K562 (cell line): ENCODE measurements at regions not wholly inside any gene's neighbourhood (a gene's known extent, or its start where the extent isn't known, plus 50 kb on each side); places are given as distances from the start of the nearest gene placed in this dataset.

Experiments used
- ATAC-seq: fragments of 200-7000 bp; cut with Tn5 transposase; 3 replicates; pipeline ENCODE4 v1.9.1; 2020; ENCODE audit warnings: moderate library complexity
- BruUV-seq: library from RNA; stranded (reverse); fragments of 400-500 nt; replicated peaks from 2 replicates; lab custom pipeline; 2021; lab: Mats Ljungman, UMichigan
- CTCF ChIA-PET: fragments of 300-600 bp; formaldehyde crosslinking; extraction: SDS; loops from one replicate; lab custom pipeline; 2021; ENCODE audit warnings: low intra/inter-chr PET ratio; lab: Yijun Ruan, JAX
- POLR2A ChIA-PET: fragments of 300-600, 350-650 bp; sonication (Branson Sonifier 250); formaldehyde crosslinking; extraction: SDS; loops from one replicate; lab custom pipeline; 2021; ENCODE audit warnings: antibody characterized with exemption, inconsistent platforms; lab: Yijun Ruan, JAX
- DNase-seq, 4 experiments: peaks; one replicate each; pipeline versions ENCODE4 v3.0.0 to v3.0.0-alpha.2; 2011 to 2018; ENCODE audit warnings: low spot score in 3 of 4, mixed read lengths in 3 of 4; ENCODE audit errors: extremely low read depth in 1 of 4
- FAIRE-seq: peaks from 2 replicates; lab custom pipeline; 2011; peaks lifted over from hg19 to GRCh38; lab: Jason Lieb, UNC
- H2AFZ ChIP-seq: 2 replicates; pipeline ENCODE4 v1.6.0; 2011; ENCODE audit warnings: low read depth, low read length, control low read depth, inconsistent platforms
- H3K27ac ChIP-seq: fragments of 200-600 bp; 3 replicates; pipeline ENCODE4 v1.8.0; 2011; ENCODE audit warnings: low read depth, mild to moderate bottlenecking, control low read depth, inconsistent platforms, low read length, moderate library complexity, mixed read lengths; ENCODE audit errors: extremely low read depth
- H3K27me3 ChIP-seq, 2 experiments: fragments of 300-600 bp in 1 of 2; 2 replicates in 1 of 2; 3 replicates in 1 of 2; pipeline versions ENCODE4 v1.6.0 to v1.8.0; 2011; ENCODE audit warnings: inconsistent platforms in 2 of 2, low read length in 2 of 2, mild to moderate bottlenecking in 1 of 2, mixed read lengths in 1 of 2, moderate library complexity in 1 of 2; ENCODE audit not compliant: control insufficient read depth in 2 of 2, insufficient read depth in 2 of 2
- H3K36me3 ChIP-seq: fragments of 300-600 bp; 3 replicates; pipeline ENCODE4 v1.8.0; 2011; ENCODE audit warnings: mild to moderate bottlenecking, low read length, inconsistent platforms; ENCODE audit not compliant: control insufficient read depth, insufficient read depth
- H3K4me1 ChIP-seq, 2 experiments: fragments of 200-600 bp in 1 of 2; replicated peaks in 1 of 2; 2 replicates in 1 of 2; 3 replicates in 1 of 2; pipeline versions ENCODE4 v1.5.1 to v1.8.0; 2011; ENCODE audit warnings: inconsistent platforms in 2 of 2, low read length in 2 of 2, mild to moderate bottlenecking in 1 of 2, mixed read lengths in 1 of 2, moderate library complexity in 1 of 2; ENCODE audit not compliant: control insufficient read depth in 2 of 2, insufficient read depth in 2 of 2
- H3K4me2 ChIP-seq: 2 replicates; pipeline ENCODE4 v1.6.1; 2011; ENCODE audit warnings: low read length, control low read depth, inconsistent platforms, mixed read lengths; ENCODE audit not compliant: insufficient read depth
- H3K4me3 ChIP-seq: fragments of 200-600 bp; sonication (generic), shearing (Covaris generic); 2 replicates; pipeline ENCODE4 v1.5.1; 2016; ENCODE audit warnings: control low read depth, inconsistent platforms
- H3K79me2 ChIP-seq: fragments of 200-600 bp; 3 replicates; pipeline ENCODE4 v1.8.0; 2011; ENCODE audit warnings: low read length, inconsistent platforms; ENCODE audit not compliant: control insufficient read depth, insufficient read depth
- H3K9ac ChIP-seq, 2 experiments: 2 replicates each; pipeline versions ENCODE4 v1.6.0 to v1.6.1; 2011; ENCODE audit warnings: low read depth in 2 of 2, low read length in 2 of 2, control low read depth in 1 of 2, inconsistent platforms in 1 of 2, mild to moderate bottlenecking in 1 of 2, mixed read lengths in 1 of 2; ENCODE audit not compliant: insufficient read depth in 1 of 2
- H3K9me1 ChIP-seq: one replicate; pipeline ENCODE4 v1.6.0; 2011; ENCODE audit warnings: inconsistent platforms, mild to moderate bottlenecking, low read length, moderate library complexity; ENCODE audit not compliant: control insufficient read depth, insufficient read depth
- H3K9me3 ChIP-seq: replicated peaks from 2 replicates; pipeline ENCODE4 v1.5.1; 2011; ENCODE audit warnings: low read depth, low read length, inconsistent platforms; ENCODE audit not compliant: control insufficient read depth, insufficient read depth
- H4K20me1 ChIP-seq: replicated peaks from 2 replicates; pipeline ENCODE4 v1.6.1; 2011; ENCODE audit warnings: low read length, inconsistent platforms, mixed read lengths; ENCODE audit not compliant: control insufficient read depth, insufficient read depth
- HDAC2 ChIP-seq: fragments of 450-650 bp; IDR thresholded peaks from 2 replicates; pipeline ENCODE4 v1.6.1; 2016; ENCODE audit warnings: mild to moderate bottlenecking
- MBD2 ChIP-seq: sonication (generic); IDR thresholded peaks from 2 replicates; pipeline ENCODE4 v1.6.1; 2016; ENCODE audit warnings: low read depth, borderline replicate concordance
- NFE2L1 ChIP-seq: fragments of 450-650 bp; IDR thresholded peaks from 2 replicates; pipeline ENCODE4 v1.6.1; 2016; ENCODE audit warnings: missing genetic modification characterization, low read depth, mild to moderate bottlenecking, missing compliant biosample characterization, moderate library complexity, borderline replicate concordance
- RBM15 ChIP-seq: fragments of 200-400 bp; formaldehyde crosslinking; IDR thresholded peaks from 2 replicates; pipeline ENCODE4 v1.6.1; 2018; ENCODE audit warnings: mild to moderate bottlenecking, low read length, moderate library complexity; ENCODE audit not compliant: insufficient read depth
- SMARCA5 ChIP-seq: fragments of 450-650 bp; IDR thresholded peaks from 2 replicates; pipeline ENCODE4 v1.6.1; 2016
- ZNF175 ChIP-seq: fragments of 200-800 bp; sonication (Bioruptor generic); IDR thresholded peaks from 2 replicates; pipeline ENCODE4 v1.6.1; 2016; ENCODE audit warnings: low read depth, mild to moderate bottlenecking, missing genetic modification characterization, missing compliant biosample characterization
- ZNF263 ChIP-seq: sonication (generic); formaldehyde crosslinking; IDR thresholded peaks from 2 replicates; pipeline ENCODE4 v1.8.0; 2022; ENCODE audit warnings: mild to moderate bottlenecking, missing genetic modification reagents, borderline replicate concordance
- WGBS: fragments of 100-300 bp; shearing (Covaris generic); methylation state at CpG from one replicate; pipeline ENCODE4 v1.1.6; 2016; ENCODE audit warnings: low coverage, mixed read lengths; ENCODE audit not compliant: insufficient coverage; ENCODE audit errors: missing lambda C conversion rate; 5-methylcytosine and 5-hydroxymethylcytosine counted together
- in situ Hi-C: fragments of 300-500 bp; cut with MboI; formaldehyde crosslinking; loops from 4 replicates; pipeline ENCODE4 v1.15.0; 2018; ENCODE audit warnings: inconsistent platforms, mixed read lengths
- intact Hi-C: fragments of 100-400 bp; cut with micrococcal nuclease; formaldehyde crosslinking; loops from 2 replicates; pipeline ENCODE4 v1.14.2; 2022
- TF ChIP-seq, protein P1 (sequence below): sonication (generic); formaldehyde crosslinking; IDR thresholded peaks from 2 replicates; pipeline ENCODE4 v1.9.0; 2022; ENCODE audit warnings: mild to moderate bottlenecking, missing genetic modification reagents
- TF ChIP-seq, protein P2 (sequence below): fragments of 250-450 bp; sonication (Bioruptor Pico); IDR thresholded peaks from 2 replicates; pipeline ENCODE4 v1.9.0; 2021; ENCODE audit warnings: mild to moderate bottlenecking, inconsistent platforms

- Histone ChIP-seq H3K9ac (no peak overlapping the region), H3K4me3 (no peak overlapping the region), H3K9me3 (no peaks in the 10 kb centered on the region), H3K27me3 (no peaks in the 10 kb centered on the region), H4K20me1 (no peaks in the 10 kb centered on the region), H3K4me2 (no peak overlapping the region), H3K79me2 (no peaks in the 10 kb centered on the region), H3K27ac (no peak overlapping the region), H3K36me3 (no peaks in the 10 kb centered on the region), H2AFZ (no peak overlapping the region), H3K4me1 (no peaks in the 10 kb centered on the region), H3K9me1 (no peaks in the 10 kb centered on the region)
- BruUV-seq = no TSS peak
- no peak for ATAC-seq
- ChIA-PET CTCF (no interaction called here), POLR2A (no interaction called here)
- intact Hi-C loops = no loop called here
- WGBS = 0% methylated on average over 1 of the region's 1 CpG
- DNase-seq = no peak
- no peak for FAIRE-seq
- in situ Hi-C loops = no loop called here
- TF ChIP-seq, protein P1, sequence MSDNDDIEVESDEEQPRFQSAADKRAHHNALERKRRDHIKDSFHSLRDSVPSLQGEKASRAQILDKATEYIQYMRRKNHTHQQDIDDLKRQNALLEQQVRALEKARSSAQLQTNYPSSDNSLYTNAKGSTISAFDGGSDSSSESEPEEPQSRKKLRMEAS = no peak
- TF ChIP-seq SMARCA5 (no peak), HDAC2 (no peak), ZNF263 (CRISPR knock-in tag) (no peak), NFE2L1 (tag) (no peak), ZNF175 (CRISPR knock-in tag) (no peak), RBM15 (no peak), MBD2 (no peak)
- TF ChIP-seq, protein P2, sequence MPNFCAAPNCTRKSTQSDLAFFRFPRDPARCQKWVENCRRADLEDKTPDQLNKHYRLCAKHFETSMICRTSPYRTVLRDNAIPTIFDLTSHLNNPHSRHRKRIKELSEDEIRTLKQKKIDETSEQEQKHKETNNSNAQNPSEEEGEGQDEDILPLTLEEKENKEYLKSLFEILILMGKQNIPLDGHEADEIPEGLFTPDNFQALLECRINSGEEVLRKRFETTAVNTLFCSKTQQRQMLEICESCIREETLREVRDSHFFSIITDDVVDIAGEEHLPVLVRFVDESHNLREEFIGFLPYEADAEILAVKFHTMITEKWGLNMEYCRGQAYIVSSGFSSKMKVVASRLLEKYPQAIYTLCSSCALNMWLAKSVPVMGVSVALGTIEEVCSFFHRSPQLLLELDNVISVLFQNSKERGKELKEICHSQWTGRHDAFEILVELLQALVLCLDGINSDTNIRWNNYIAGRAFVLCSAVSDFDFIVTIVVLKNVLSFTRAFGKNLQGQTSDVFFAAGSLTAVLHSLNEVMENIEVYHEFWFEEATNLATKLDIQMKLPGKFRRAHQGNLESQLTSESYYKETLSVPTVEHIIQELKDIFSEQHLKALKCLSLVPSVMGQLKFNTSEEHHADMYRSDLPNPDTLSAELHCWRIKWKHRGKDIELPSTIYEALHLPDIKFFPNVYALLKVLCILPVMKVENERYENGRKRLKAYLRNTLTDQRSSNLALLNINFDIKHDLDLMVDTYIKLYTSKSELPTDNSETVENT (CRISPR knock-in tag) = no peak
These were observed 333.7 kb upstream of the MEIS1 start for GRCh38 chr2:66101206-66101605.
